WTC11 (cell line): ENCODE measurements at regions not wholly inside any gene's neighbourhood (a gene's known extent, or its start where the extent isn't known, plus 50 kb on each side); places are given as distances from the start of the nearest gene placed in this dataset.

Source experiments
- CTCF ChIP-seq: fragments of 200-600 bp; IDR thresholded peaks from 2 replicates; pipeline ENCODE4 v1.8.0; 2022; ENCODE audit warnings: antibody characterized with exemption
- ETV6 ChIP-seq: sonication (generic); formaldehyde crosslinking; IDR thresholded peaks from 2 replicates; pipeline ENCODE4 v1.8.1; 2022; ENCODE audit warnings: mild to moderate bottlenecking, missing genetic modification reagents
- MAX ChIP-seq: sonication (generic); formaldehyde crosslinking; IDR thresholded peaks from 2 replicates; pipeline ENCODE4 v1.8.0; 2022; ENCODE audit warnings: mild to moderate bottlenecking, missing genetic modification reagents
- ZNF138 ChIP-seq: sonication (generic); formaldehyde crosslinking; conservative IDR thresholded peaks from 2 replicates; pipeline ENCODE4 v1.8.1; 2022; ENCODE audit warnings: mild to moderate bottlenecking, moderate library complexity, missing genetic modification reagents
- TF ChIP-seq, protein P1 (sequence below): sonication (generic); formaldehyde crosslinking; IDR thresholded peaks from 2 replicates; pipeline ENCODE4 v1.8.1; 2023; ENCODE audit warnings: mild to moderate bottlenecking, missing genetic modification reagents

DNA sequence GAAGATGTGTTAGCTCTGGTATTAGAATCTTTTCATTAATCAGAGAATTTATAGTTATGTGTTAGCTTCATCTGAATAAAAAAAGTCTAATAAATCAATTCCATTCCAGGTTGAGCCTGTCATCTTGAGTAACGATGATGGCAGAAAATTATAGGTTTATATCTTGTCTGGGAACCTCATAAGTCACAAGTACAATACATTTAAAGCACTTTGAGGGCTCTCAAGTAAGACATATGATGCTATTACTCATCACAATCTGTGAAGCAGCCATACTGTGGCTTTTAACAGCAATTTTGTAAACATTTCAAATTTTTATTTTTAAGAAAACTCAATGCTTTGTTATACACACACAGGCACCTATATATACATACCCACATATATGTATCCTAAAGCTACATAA lies 484.1 kb upstream of the VRK2 start:
- no peak for TF ChIP-seq CTCF
- TF ChIP-seq, protein P1, sequence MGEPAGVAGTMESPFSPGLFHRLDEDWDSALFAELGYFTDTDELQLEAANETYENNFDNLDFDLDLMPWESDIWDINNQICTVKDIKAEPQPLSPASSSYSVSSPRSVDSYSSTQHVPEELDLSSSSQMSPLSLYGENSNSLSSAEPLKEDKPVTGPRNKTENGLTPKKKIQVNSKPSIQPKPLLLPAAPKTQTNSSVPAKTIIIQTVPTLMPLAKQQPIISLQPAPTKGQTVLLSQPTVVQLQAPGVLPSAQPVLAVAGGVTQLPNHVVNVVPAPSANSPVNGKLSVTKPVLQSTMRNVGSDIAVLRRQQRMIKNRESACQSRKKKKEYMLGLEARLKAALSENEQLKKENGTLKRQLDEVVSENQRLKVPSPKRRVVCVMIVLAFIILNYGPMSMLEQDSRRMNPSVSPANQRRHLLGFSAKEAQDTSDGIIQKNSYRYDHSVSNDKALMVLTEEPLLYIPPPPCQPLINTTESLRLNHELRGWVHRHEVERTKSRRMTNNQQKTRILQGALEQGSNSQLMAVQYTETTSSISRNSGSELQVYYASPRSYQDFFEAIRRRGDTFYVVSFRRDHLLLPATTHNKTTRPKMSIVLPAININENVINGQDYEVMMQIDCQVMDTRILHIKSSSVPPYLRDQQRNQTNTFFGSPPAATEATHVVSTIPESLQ (CRISPR knock-in tag): no peak
- TF ChIP-seq ZNF138 (CRISPR knock-in tag): no peak
- TF ChIP-seq ETV6 (CRISPR knock-in tag): no peak
- TF ChIP-seq MAX: no peak
